RKO (cell line): ENCODE measurements at regions not wholly inside any gene's neighbourhood (a gene's known extent, or its start where the extent isn't known, plus 50 kb on each side); places are given as distances from the start of the nearest gene placed in this dataset.
"Not testable (repeated sequence)": the region's sequence is repeated elsewhere in the genome, so short reads cannot be mapped to it uniquely, and the experiment has no call there.

ENCODE experiments used
- DNase-seq: peaks from one replicate; pipeline ENCODE4 v3.0.0-alpha.2; 2016; ENCODE audit warnings: low spot score

GRCh38 chr10:62496925-62497324, 122.8 kb downstream of the ZNF365 start:
- DNase-seq = no peak

- DNase-seq = no peak
These were observed 124.1 kb downstream of the ZNF365 start for GRCh38 chr10:62498271-62498670.

GRCh38 chr10:62500116-62500515, 125.9 kb downstream of the ZNF365 start:
- DNase-seq = not testable (repeated sequence)

GRCh38 chr10:62501547-62501946, 127.4 kb downstream of the ZNF365 start:
- DNase-seq = no peak

GRCh38 chr10:62502995-62503613, 128.9 kb downstream of the ZNF365 start:
- no peak for DNase-seq

- no peak for DNase-seq
These were observed 129.7 kb downstream of the ZNF365 start for GRCh38 chr10:62503872-62504271.

GRCh38 chr10:62506371-62506770, 132.2 kb downstream of the ZNF365 start:
- no peak for DNase-seq

GRCh38 chr10:62511238-62511637, 137.1 kb downstream of the ZNF365 start:
- DNase-seq = no peak

GRCh38 chr10:62511656-62512055, 137.5 kb downstream of the ZNF365 start:
- DNase-seq = no peak

- no peak for DNase-seq
These were observed 138.7 kb downstream of the ZNF365 start for GRCh38 chr10:62512732-62513475.

GRCh38 chr10:62514079-62514693, 140.0 kb downstream of the ZNF365 start:
- no peak for DNase-seq

GRCh38 chr10:62517252-62517651, 143.1 kb downstream of the ZNF365 start:
- DNase-seq = no peak

GRCh38 chr10:62527019-62527827, 153.1 kb downstream of the ZNF365 start:
- DNase-seq = no peak

GRCh38 chr10:62528441-62528840, 154.3 kb downstream of the ZNF365 start:
- no peak for DNase-seq

- no peak for DNase-seq
These were observed 155.2 kb downstream of the ZNF365 start for GRCh38 chr10:62529396-62529795.

GRCh38 chr10:62534031-62534430, 159.9 kb downstream of the ZNF365 start:
- DNase-seq = no peak

- DNase-seq = no peak
These were observed 164.4 kb downstream of the ZNF365 start for GRCh38 chr10:62538606-62539005.

- no peak for DNase-seq
These were observed 166.2 kb downstream of the ZNF365 start for GRCh38 chr10:62540389-62540788.

GRCh38 chr10:62541811-62542210, 167.6 kb downstream of the ZNF365 start:
- no peak for DNase-seq

GRCh38 chr10:62543571-62544355, 169.6 kb downstream of the ZNF365 start:
- DNase-seq = no peak

- DNase-seq = no peak
These were observed 171.2 kb downstream of the ZNF365 start for GRCh38 chr10:62545160-62546066.
